ENCODE measurements at regions not wholly inside any gene's neighbourhood (a gene's known extent, or its start where the extent isn't known, plus 50 kb on each side); places are given as distances from the start of the nearest gene placed in this dataset.

- Mint-ChIP-seq H3K4me3 (no peak overlapping the region), H3K9me3 (no peaks in the 10 kb centered on the region), H3K4me1 (ENCODE audit: low read depth) (no peaks in the 10 kb centered on the region), H3K27ac (no peak overlapping the region), H3K36me3 (ENCODE audit: low read depth) (no peaks in the 10 kb centered on the region), H3K27me3 (ENCODE audit: insufficient read depth) (peaks cover 4% of the 10 kb centered on the region)
- DNase-seq (ENCODE audit: low spot score) = no peak
- intact Hi-C loops (cut with micrococcal nuclease) = no loop called here
These were observed 317.1 kb downstream of the BMP7 start for GRCh38 chr20:56949318-56949717.

DNA sequence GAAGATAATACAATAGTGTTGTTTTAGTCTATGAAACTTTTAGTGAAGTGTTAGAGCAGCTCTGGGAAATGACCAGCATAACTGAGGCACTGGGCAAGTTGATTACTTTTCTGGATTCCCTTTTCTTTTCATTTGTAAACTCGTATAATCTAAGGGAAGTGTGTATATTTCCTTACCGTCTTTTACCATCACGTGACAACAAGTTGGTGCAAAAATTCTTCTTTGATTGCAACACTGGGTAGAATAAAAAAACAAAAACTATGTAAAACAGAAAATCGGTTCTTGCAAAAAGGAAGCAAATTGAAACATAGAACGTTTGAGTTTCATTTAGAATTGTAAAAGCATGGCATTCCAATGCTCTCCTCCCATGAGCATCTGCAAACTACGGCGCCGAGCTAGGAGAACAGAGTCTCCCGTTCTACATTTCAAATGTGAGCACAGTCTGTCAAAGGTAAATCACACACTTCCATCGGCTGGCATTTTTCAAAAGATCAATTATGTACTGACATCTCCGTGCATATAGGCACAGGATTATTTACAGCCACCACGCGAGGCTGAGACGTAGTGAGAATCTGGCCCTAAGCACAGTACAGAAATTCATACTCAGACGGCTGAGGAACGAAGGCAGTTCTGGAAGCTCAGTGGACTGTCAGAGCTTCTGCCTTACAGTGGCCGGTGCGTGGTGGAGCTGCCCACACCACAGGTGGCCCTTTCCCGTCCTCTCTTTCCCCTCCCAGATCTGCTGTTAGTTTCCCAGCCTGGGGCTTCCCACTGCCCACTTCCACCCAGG is 314.0 kb downstream of the BMP7 start:
- no peaks in the 10 kb centered on the region for H3K9me3 Mint-ChIP-seq
- no peak overlapping the region for H3K27ac Mint-ChIP-seq
- peaks cover 9% of the 10 kb centered on the region for H3K27me3 Mint-ChIP-seq (ENCODE audit: insufficient read depth)
- no peaks in the 10 kb centered on the region for H3K36me3 Mint-ChIP-seq (ENCODE audit: low read depth)
- H3K4me1 Mint-ChIP-seq (ENCODE audit: low read depth) = no peaks in the 10 kb centered on the region
- intact Hi-C loops (cut with micrococcal nuclease) = no loop called here
- DNase-seq (ENCODE audit: low spot score) = no peak
- no peak overlapping the region for H3K4me3 Mint-ChIP-seq

DNA sequence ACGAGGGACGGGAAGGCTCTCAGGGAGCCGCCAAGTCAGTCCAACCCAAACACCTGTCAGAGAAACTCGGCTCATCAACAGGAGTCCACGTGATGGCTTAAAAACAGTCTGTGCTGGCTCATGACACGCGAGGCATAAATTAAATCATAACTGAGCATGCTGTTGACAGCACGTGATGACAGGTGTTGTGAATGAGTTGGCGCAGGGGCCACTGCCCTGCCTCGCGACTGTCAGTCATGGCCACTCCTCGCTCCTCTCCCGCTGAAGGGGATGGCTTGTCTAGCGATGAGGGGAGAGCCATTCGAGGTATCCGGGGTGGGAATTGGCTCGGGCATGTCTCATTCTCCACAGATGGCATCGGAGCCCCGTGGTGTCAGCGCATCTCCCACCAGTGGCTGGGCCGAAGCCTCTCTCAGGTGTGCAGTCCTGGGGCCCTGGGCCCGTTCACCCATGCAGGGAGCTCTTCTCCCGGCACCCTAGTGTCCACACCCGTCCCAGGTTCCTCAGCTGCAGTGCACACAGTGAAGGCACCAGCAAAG is 313.3 kb downstream of the BMP7 start:
- H3K27ac Mint-ChIP-seq = no peak overlapping the region
- intact Hi-C loops (cut with micrococcal nuclease) = no loop called here
- peaks cover 15% of the 10 kb centered on the region for H3K27me3 Mint-ChIP-seq (ENCODE audit: insufficient read depth)
- H3K4me1 Mint-ChIP-seq (ENCODE audit: low read depth) = no peaks in the 10 kb centered on the region
- no peak for DNase-seq (ENCODE audit: low spot score)
- no peak overlapping the region for H3K4me3 Mint-ChIP-seq
- H3K36me3 Mint-ChIP-seq (ENCODE audit: low read depth) = no peaks in the 10 kb centered on the region
- H3K9me3 Mint-ChIP-seq = no peaks in the 10 kb centered on the region

GRCh38 chr20:56954797-56955196 is 311.6 kb downstream of the BMP7 start:
- intact Hi-C loops (cut with micrococcal nuclease) = no loop called here
- peaks cover 24% of the 10 kb centered on the region for H3K27me3 Mint-ChIP-seq (ENCODE audit: insufficient read depth)

DNA sequence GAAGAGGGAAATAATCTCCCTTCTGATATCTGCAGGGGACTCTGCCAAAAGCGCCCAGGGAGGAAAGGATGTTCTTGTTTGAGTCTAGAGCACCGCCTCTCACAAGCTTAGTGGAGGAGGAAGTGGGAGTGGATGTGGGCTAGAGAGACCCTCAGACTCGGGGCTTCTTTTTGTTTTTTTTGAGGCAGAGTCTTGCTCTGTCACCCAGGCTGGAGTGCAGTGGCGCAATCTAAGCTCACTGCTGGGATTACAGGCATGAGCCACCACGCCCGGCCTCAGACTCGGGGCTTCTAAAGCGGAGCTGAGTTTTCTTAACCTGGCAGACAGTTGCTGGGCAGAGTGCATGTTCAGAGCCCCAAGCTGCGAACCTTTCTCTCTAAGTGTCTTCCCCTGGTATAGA is 310.8 kb downstream of the BMP7 start:
- H3K9me3 Mint-ChIP-seq = no peaks in the 10 kb centered on the region
- intact Hi-C loops (cut with micrococcal nuclease) = no loop called here
- H3K27ac Mint-ChIP-seq = no peak overlapping the region
- H3K4me1 Mint-ChIP-seq (ENCODE audit: low read depth) = no peaks in the 10 kb centered on the region
- no peaks in the 10 kb centered on the region for H3K36me3 Mint-ChIP-seq (ENCODE audit: low read depth)
- DNase-seq (ENCODE audit: low spot score) = no peak
- H3K27me3 Mint-ChIP-seq (ENCODE audit: insufficient read depth) = peaks cover 26% of the 10 kb centered on the region
- no peak overlapping the region for H3K4me3 Mint-ChIP-seq

More at GRCh38 chr20:56954797-56955196, 311.6 kb downstream of the BMP7 start:
- no peaks in the 10 kb centered on the region for H3K9me3 Mint-ChIP-seq
- no peak overlapping the region for H3K27ac Mint-ChIP-seq
- no peaks in the 10 kb centered on the region for H3K4me1 Mint-ChIP-seq (ENCODE audit: low read depth)
- H3K36me3 Mint-ChIP-seq (ENCODE audit: low read depth) = no peaks in the 10 kb centered on the region
- no peak for DNase-seq (ENCODE audit: low spot score)
- no peak overlapping the region for H3K4me3 Mint-ChIP-seq

DNA sequence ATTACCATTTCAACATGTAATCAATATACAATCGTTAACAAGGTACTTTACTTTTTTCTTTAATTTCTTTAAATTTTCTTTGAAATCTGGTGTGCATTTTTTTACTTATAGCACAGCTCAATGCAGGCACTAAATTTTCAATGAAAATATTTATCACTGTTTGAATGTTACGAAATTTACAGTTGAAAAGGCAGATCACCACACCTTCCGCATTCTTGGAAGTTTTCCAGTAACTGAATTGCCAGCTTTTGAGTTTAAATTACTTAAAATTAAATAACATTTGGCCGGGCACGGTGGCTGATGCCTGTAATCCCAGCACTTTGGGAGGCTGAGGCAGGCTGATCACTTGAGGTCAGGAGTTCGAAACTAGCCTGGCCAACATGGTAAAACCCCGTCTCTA is 309.9 kb downstream of the BMP7 start:
- H3K4me1 Mint-ChIP-seq (ENCODE audit: low read depth) = no peaks in the 10 kb centered on the region
- H3K9me3 Mint-ChIP-seq = no peaks in the 10 kb centered on the region
- no peaks in the 10 kb centered on the region for H3K36me3 Mint-ChIP-seq (ENCODE audit: low read depth)

DNA sequence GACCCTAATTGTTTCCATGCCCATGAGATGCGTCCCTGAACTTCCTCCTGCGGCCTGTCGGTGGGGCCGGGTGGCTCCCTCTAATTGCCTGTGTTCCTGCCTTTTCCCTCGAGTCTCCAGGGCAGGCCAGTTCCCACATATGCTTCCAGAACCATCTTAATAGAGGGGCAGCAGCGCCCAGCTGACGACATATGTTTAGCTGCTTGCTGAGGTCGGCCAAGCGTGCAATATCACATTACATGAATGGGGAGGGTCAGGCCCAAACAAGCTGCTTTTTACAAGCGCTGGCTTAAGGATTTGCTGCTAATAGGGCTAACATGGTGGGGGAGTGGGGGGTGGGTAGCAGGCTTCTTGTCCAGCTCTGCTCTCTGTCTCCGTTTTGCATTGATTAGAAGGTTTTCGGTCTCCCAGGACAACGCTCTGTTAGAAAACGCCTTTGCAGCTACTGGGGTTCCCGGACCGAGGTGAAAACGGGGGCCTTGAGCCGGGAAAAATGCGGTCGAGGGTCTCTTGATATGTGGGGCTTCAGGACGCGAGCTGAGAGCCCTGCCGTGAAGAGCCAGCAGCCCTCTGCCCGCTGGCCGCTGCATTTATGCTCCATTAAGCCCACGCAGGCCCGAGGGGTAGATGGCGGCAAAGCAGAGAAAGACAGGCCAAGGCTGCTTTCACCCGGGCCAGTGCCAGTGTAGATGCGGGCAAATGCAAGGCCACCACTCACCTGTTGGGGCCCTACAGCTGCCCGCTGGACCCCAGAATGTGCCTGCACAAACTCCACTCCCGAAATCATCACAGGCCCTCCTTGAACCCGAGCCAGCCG is 308.5 kb downstream of the BMP7 start:
- H3K27ac Mint-ChIP-seq = no peak overlapping the region

More for the DNA sequence above, 309.9 kb downstream of the BMP7 start:
- H3K4me3 Mint-ChIP-seq = no peak overlapping the region
- peaks cover 26% of the 10 kb centered on the region for H3K27me3 Mint-ChIP-seq (ENCODE audit: insufficient read depth)
- no peak overlapping the region for H3K27ac Mint-ChIP-seq
- intact Hi-C loops (cut with micrococcal nuclease) = no loop called here
- DNase-seq (ENCODE audit: low spot score) = no peak

DNA sequence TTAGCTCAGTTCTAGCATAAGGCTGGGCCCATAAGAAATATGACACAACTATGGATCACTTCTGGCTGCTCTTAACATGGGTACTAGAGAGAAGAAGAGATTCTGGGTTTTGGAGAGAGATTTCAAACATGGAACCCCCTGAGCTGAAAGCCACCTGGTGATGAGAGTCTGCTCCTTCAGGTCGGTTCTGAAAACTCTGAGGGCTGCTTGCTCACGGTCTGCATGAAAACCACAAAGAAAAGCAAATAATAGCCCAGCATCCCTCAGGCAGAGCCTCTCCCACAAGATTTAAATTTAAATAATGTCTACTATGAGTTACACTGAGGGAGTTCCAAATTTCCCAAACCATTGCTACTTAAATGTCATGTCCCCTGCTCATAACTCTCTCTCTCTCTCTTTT is 301.5 kb downstream of the BMP7 start:
- DNase-seq (ENCODE audit: low spot score) = no peak
- Mint-ChIP-seq H3K27ac (no peak overlapping the region), H3K27me3 (ENCODE audit: insufficient read depth) (peaks cover under 1% of the 10 kb centered on the region), H3K4me3 (no peak overlapping the region), H3K4me1 (ENCODE audit: low read depth) (no peaks in the 10 kb centered on the region), H3K36me3 (ENCODE audit: low read depth) (no peaks in the 10 kb centered on the region), H3K9me3 (no peaks in the 10 kb centered on the region)
- intact Hi-C loops (cut with micrococcal nuclease) = no loop called here

More for the DNA sequence above, 308.5 kb downstream of the BMP7 start:
- no peaks in the 10 kb centered on the region for H3K9me3 Mint-ChIP-seq
- intact Hi-C loops (cut with micrococcal nuclease) = no loop called here
- no peaks in the 10 kb centered on the region for H3K36me3 Mint-ChIP-seq (ENCODE audit: low read depth)
- no peak overlapping the region for H3K4me3 Mint-ChIP-seq
- peaks cover 24% of the 10 kb centered on the region for H3K27me3 Mint-ChIP-seq (ENCODE audit: insufficient read depth)
- no peaks in the 10 kb centered on the region for H3K4me1 Mint-ChIP-seq (ENCODE audit: low read depth)
- no peak for DNase-seq (ENCODE audit: low spot score)

GRCh38 chr20:56967916-56968315 is 298.5 kb downstream of the BMP7 start:
- no peaks in the 10 kb centered on the region for H3K9me3 Mint-ChIP-seq
- no peaks in the 10 kb centered on the region for H3K36me3 Mint-ChIP-seq (ENCODE audit: low read depth)
- no peaks in the 10 kb centered on the region for H3K4me1 Mint-ChIP-seq (ENCODE audit: low read depth)
- H3K27ac Mint-ChIP-seq = no peak overlapping the region
- H3K27me3 Mint-ChIP-seq (ENCODE audit: insufficient read depth) = peaks cover 5% of the 10 kb centered on the region
- intact Hi-C loops (cut with micrococcal nuclease) = no loop called here
- no peak overlapping the region for H3K4me3 Mint-ChIP-seq
- no peak for DNase-seq (ENCODE audit: low spot score)

GRCh38 chr20:56968376-56969048 is 297.9 kb downstream of the BMP7 start:
- Mint-ChIP-seq H3K4me3 (no peak overlapping the region), H3K4me1 (ENCODE audit: low read depth) (no peaks in the 10 kb centered on the region), H3K9me3 (no peaks in the 10 kb centered on the region), H3K27ac (no peak overlapping the region), H3K27me3 (ENCODE audit: insufficient read depth) (peaks cover 5% of the 10 kb centered on the region), H3K36me3 (ENCODE audit: low read depth) (no peaks in the 10 kb centered on the region)
- DNase-seq (ENCODE audit: low spot score) = no peak
- intact Hi-C loops (cut with micrococcal nuclease) = no loop called here

- H3K27me3 Mint-ChIP-seq (ENCODE audit: insufficient read depth) = peaks cover 23% of the 10 kb centered on the region
- no peak overlapping the region for H3K4me3 Mint-ChIP-seq
- no peak overlapping the region for H3K27ac Mint-ChIP-seq
- no peaks in the 10 kb centered on the region for H3K9me3 Mint-ChIP-seq
- no peaks in the 10 kb centered on the region for H3K4me1 Mint-ChIP-seq (ENCODE audit: low read depth)
- no peaks in the 10 kb centered on the region for H3K36me3 Mint-ChIP-seq (ENCODE audit: low read depth)
- DNase-seq (ENCODE audit: low spot score) = no peak
- intact Hi-C loops (cut with micrococcal nuclease) = no loop called here
These were observed 291.8 kb downstream of the BMP7 start for GRCh38 chr20:56974499-56975250.

- H3K9me3 Mint-ChIP-seq = no peaks in the 10 kb centered on the region
- intact Hi-C loops (cut with micrococcal nuclease) = no loop called here
- no peak overlapping the region for H3K27ac Mint-ChIP-seq
- H3K27me3 Mint-ChIP-seq (ENCODE audit: insufficient read depth) = peaks cover 23% of the 10 kb centered on the region
- H3K36me3 Mint-ChIP-seq (ENCODE audit: low read depth) = no peaks in the 10 kb centered on the region
- H3K4me1 Mint-ChIP-seq (ENCODE audit: low read depth) = no peaks in the 10 kb centered on the region
- H3K4me3 Mint-ChIP-seq = no peak overlapping the region
- no peak for DNase-seq (ENCODE audit: low spot score)
These were observed 290.6 kb downstream of the BMP7 start for GRCh38 chr20:56975838-56976237.

Measured in activated T-helper 1 cell treated with anti-CD3 and anti-CD28 coated beads, Interleukin-12 subunit alpha, Interleukin-12 subunit beta, Interleukin-2, Interleukin-4 antibody, amounts not matched to agents 30 ng/mL and 10 ng/mL and 1 ng/mL, durations not matched to agents 14 hours and 24 hours and 36 hours (primary cell).